C4-2B (cell line): ENCODE measurements at regions not wholly inside any gene's neighbourhood (a gene's known extent, or its start where the extent isn't known, plus 50 kb on each side); places are given as distances from the start of the nearest gene placed in this dataset.
A peak's percentile ranks its signal among the peaks of the same experiment; 100 is the strongest.

Experiments used
- H3K27ac ChIP-seq: fragments of 450-650 bp; 2 replicates; pipeline ENCODE4 v1.5.1; 2017
- CTCF ChIP-seq: fragments of 450-650 bp; conservative IDR thresholded peaks from 2 replicates; pipeline ENCODE4 v1.5.1; 2017; ENCODE audit warnings: mild to moderate bottlenecking
- ZFX ChIP-seq: fragments of 450-650 bp; IDR thresholded peaks from 2 replicates; pipeline ENCODE4 v1.6.1; 2017

- no peak overlapping the region for H3K27ac ChIP-seq
- no peak for TF ChIP-seq ZFX
- TF ChIP-seq CTCF = peak; percentile 54
Measured at GRCh38 chr4:163755013-163755412, 260.5 kb downstream of the TMA16 start.

- no peak overlapping the region for H3K27ac ChIP-seq
Measured at GRCh38 chr4:163757219-163757618, 262.7 kb downstream of the TMA16 start.

GRCh38 chr4:163758032-163758431 lies 263.5 kb downstream of the TMA16 start:
- no peak for TF ChIP-seq ZFX
- no peak for TF ChIP-seq CTCF

More at GRCh38 chr4:163757219-163757618, 262.7 kb downstream of the TMA16 start:
- no peak for TF ChIP-seq CTCF
- no peak for TF ChIP-seq ZFX

GRCh38 chr4:163762741-163763140 lies 268.3 kb downstream of the TMA16 start:
- TF ChIP-seq CTCF (no peak), ZFX (no peak)
- no peak overlapping the region for H3K27ac ChIP-seq

More at GRCh38 chr4:163758032-163758431, 263.5 kb downstream of the TMA16 start:
- no peak overlapping the region for H3K27ac ChIP-seq

- TF ChIP-seq CTCF (no peak), ZFX (no peak)
- no peak overlapping the region for H3K27ac ChIP-seq
Measured at GRCh38 chr4:163764569-163764968, 270.1 kb downstream of the TMA16 start.

- no peak overlapping the region for H3K27ac ChIP-seq
- TF ChIP-seq CTCF = no peak
- no peak for TF ChIP-seq ZFX
Measured at GRCh38 chr4:163768014-163768413, 273.5 kb downstream of the TMA16 start.

- no peak overlapping the region for H3K27ac ChIP-seq
- TF ChIP-seq CTCF (no peak), ZFX (no peak)
Measured at GRCh38 chr4:163772238-163772637, 277.7 kb downstream of the TMA16 start.
